ENCODE measurements at regions not wholly inside any gene's neighbourhood (a gene's known extent, or its start where the extent isn't known, plus 50 kb on each side); places are given as distances from the start of the nearest gene placed in this dataset.

GRCh38 chr3:192038726-192039125 is 577.8 kb downstream of the PYDC2 start:
- ATAC-seq (ENCODE audit: low read depth) (peak; percentile 81), DNase-seq (ENCODE audit: low spot score) (no peak)
- Histone ChIP-seq H3K9me3 (ENCODE audit: severe bottlenecking) (no peaks in the 10 kb centered on the region), H3K4me1 (ENCODE audit: insufficient read depth, poor library complexity, severe bottlenecking) (no peaks in the 10 kb centered on the region), H3K4me3 (ENCODE audit: severe bottlenecking) (no peak overlapping the region), H3K27ac (ENCODE audit: poor library complexity, severe bottlenecking) (no peak overlapping the region), H3K36me3 (ENCODE audit: low read depth) (no peaks in the 10 kb centered on the region), H3K27me3 (ENCODE audit: insufficient read depth, poor library complexity, severe bottlenecking) (no peaks in the 10 kb centered on the region)
- TF ChIP-seq CTCF (IDR thresholded peaks at IDR 0.05; ENCODE audit: poor library complexity, severe bottlenecking): no peak

- H3K27ac ChIP-seq (ENCODE audit: poor library complexity, severe bottlenecking): no peak overlapping the region
- no peak for ATAC-seq (ENCODE audit: low read depth)
Observed at GRCh38 chr3:192039593-192039992, 578.6 kb downstream of the PYDC2 start.

GRCh38 chr3:192040282-192041043 is 579.5 kb downstream of the PYDC2 start:
- TF ChIP-seq CTCF (IDR thresholded peaks at IDR 0.05; ENCODE audit: poor library complexity, severe bottlenecking): no peak
- Histone ChIP-seq H3K27ac (ENCODE audit: poor library complexity, severe bottlenecking) (no peak overlapping the region), H3K9me3 (ENCODE audit: severe bottlenecking) (no peaks in the 10 kb centered on the region), H3K36me3 (ENCODE audit: low read depth) (no peaks in the 10 kb centered on the region), H3K4me1 (ENCODE audit: insufficient read depth, poor library complexity, severe bottlenecking) (no peaks in the 10 kb centered on the region), H3K27me3 (ENCODE audit: insufficient read depth, poor library complexity, severe bottlenecking) (no peaks in the 10 kb centered on the region), H3K4me3 (ENCODE audit: severe bottlenecking) (no peak overlapping the region)
- DNase-seq (ENCODE audit: low spot score) (no peak), ATAC-seq (ENCODE audit: low read depth) (no peak)

More at GRCh38 chr3:192039593-192039992, 578.6 kb downstream of the PYDC2 start:
- Histone ChIP-seq H3K9me3 (ENCODE audit: severe bottlenecking) (no peaks in the 10 kb centered on the region), H3K27me3 (ENCODE audit: insufficient read depth, poor library complexity, severe bottlenecking) (no peaks in the 10 kb centered on the region), H3K36me3 (ENCODE audit: low read depth) (no peaks in the 10 kb centered on the region), H3K4me3 (ENCODE audit: severe bottlenecking) (no peak overlapping the region), H3K4me1 (ENCODE audit: insufficient read depth, poor library complexity, severe bottlenecking) (no peaks in the 10 kb centered on the region)
- no peak for TF ChIP-seq CTCF (IDR thresholded peaks at IDR 0.05; ENCODE audit: poor library complexity, severe bottlenecking)
- DNase-seq (ENCODE audit: low spot score): no peak

- DNase-seq (ENCODE audit: low spot score) (no peak), ATAC-seq (ENCODE audit: low read depth) (no peak)
- H3K4me3 ChIP-seq (ENCODE audit: severe bottlenecking): no peak overlapping the region
Observed at GRCh38 chr3:192042116-192042515, 581.2 kb downstream of the PYDC2 start.

More at GRCh38 chr3:192042116-192042515, 581.2 kb downstream of the PYDC2 start:
- Histone ChIP-seq H3K36me3 (ENCODE audit: low read depth) (no peaks in the 10 kb centered on the region), H3K9me3 (ENCODE audit: severe bottlenecking) (no peaks in the 10 kb centered on the region), H3K4me1 (ENCODE audit: insufficient read depth, poor library complexity, severe bottlenecking) (no peaks in the 10 kb centered on the region), H3K27me3 (ENCODE audit: insufficient read depth, poor library complexity, severe bottlenecking) (no peaks in the 10 kb centered on the region), H3K27ac (ENCODE audit: poor library complexity, severe bottlenecking) (no peak overlapping the region)
- no peak for TF ChIP-seq CTCF (IDR thresholded peaks at IDR 0.05; ENCODE audit: poor library complexity, severe bottlenecking)
